LNCaP clone FGC (cell line): ENCODE measurements at regions not wholly inside any gene's neighbourhood (a gene's known extent, or its start where the extent isn't known, plus 50 kb on each side); places are given as distances from the start of the nearest gene placed in this dataset.

Source experiments
- DNase-seq: peaks from one replicate; pipeline ENCODE4 v3.0.0-alpha.2; 2011; ENCODE audit warnings: low read depth
- H3K4me3 ChIP-seq: 2 replicates; pipeline ENCODE4 v1.5.1; 2011; ENCODE audit warnings: mild to moderate bottlenecking, low read depth, low read length, control low read depth
- TF ChIP-seq, protein P1 (sequence below): IDR thresholded peaks from 2 replicates; pipeline ENCODE4 v1.5.1; 2012; ENCODE audit warnings: mild to moderate bottlenecking; ENCODE audit not compliant: control insufficient read depth, insufficient read depth; ENCODE audit errors: extremely low read depth

DNA sequence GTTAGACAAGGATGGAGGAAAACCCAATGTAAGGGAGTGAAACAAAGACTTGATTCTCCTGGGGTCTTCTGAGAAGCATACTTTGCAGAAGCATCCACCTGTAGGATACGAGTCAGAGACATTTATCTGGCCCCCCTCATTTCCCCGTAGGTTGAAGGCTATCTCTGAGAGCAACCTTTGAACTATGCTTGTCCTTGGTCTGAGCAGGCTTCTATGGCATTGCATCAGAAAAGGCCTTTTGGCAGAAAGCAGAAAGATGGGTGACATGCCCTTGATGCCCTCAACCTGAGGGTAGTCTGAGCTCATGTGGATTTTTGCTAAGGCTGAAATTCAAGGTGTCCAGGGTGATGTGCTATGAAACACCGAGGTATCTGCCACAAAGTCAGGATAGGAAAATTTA lies 131.6 kb upstream of the SGO1 start:
- no peak overlapping the region for H3K4me3 ChIP-seq
- no peak for DNase-seq
- TF ChIP-seq, protein P1, sequence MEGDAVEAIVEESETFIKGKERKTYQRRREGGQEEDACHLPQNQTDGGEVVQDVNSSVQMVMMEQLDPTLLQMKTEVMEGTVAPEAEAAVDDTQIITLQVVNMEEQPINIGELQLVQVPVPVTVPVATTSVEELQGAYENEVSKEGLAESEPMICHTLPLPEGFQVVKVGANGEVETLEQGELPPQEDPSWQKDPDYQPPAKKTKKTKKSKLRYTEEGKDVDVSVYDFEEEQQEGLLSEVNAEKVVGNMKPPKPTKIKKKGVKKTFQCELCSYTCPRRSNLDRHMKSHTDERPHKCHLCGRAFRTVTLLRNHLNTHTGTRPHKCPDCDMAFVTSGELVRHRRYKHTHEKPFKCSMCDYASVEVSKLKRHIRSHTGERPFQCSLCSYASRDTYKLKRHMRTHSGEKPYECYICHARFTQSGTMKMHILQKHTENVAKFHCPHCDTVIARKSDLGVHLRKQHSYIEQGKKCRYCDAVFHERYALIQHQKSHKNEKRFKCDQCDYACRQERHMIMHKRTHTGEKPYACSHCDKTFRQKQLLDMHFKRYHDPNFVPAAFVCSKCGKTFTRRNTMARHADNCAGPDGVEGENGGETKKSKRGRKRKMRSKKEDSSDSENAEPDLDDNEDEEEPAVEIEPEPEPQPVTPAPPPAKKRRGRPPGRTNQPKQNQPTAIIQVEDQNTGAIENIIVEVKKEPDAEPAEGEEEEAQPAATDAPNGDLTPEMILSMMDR = no peak

DNA sequence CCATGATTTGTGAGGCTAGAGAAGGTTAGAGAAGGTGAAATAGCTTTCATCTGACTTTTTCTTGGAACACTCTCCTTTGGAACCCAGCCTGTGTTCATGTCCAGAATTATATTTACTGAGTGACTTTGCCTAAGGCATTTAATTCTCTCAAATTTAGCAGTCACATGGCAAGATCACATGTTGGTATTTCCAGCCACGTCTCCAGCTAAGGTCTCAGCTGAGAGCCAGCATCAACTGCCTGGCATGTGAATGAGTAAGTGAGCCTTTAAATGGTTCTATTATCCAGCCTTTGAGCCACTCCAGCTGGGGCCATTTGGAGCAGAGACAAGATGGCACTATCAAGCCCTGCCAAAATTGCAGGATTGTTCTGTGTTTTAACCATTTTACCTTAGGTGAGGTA lies 130.2 kb upstream of the SGO1 start:
- DNase-seq = no peak
- TF ChIP-seq, protein P1 = no peak

DNA sequence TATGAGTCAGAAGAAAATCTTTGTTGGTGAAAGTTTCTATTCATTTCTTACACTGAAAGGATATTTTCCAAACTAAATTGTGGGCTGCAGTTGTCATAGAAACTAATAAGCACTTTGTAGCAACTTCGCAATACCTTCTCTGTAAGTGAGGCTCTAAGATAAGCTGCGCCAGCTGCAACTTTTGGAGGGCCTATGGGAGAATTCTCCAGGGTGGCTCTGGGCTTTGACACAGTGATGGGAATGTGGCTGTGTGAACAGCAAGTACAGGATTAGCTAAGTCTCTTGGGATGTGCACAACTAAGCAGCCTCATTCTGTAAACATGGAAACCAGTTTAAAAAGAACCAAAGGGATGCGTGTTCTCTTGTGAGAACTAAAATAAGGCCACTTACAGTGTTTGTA lies 124.6 kb upstream of the SGO1 start:
- TF ChIP-seq, protein P1 = no peak
- H3K4me3 ChIP-seq = no peak overlapping the region
- no peak for DNase-seq

More for the DNA sequence above, 130.2 kb upstream of the SGO1 start:
- H3K4me3 ChIP-seq = no peak overlapping the region

DNA sequence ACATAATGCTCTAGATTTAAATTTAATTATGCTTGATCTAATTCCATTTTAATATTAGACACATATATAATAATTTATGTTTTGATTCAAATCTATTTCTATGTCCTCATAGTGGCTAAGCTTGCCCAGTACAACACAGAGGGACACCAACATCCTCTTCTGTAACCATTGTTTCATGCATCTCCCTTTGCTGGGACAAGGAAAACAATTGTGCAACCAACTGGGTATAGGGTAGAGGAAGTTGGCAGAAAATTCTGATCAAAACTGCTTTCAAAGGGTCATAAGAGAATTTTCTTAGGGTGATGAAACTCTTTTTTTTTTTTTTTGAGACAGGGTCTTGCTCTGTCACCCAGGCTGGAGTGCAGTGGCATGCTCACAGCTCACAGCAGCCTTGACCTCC lies 121.4 kb upstream of the SGO1 start:
- no peak overlapping the region for H3K4me3 ChIP-seq
- TF ChIP-seq, protein P1 = no peak
- DNase-seq = no peak

DNA sequence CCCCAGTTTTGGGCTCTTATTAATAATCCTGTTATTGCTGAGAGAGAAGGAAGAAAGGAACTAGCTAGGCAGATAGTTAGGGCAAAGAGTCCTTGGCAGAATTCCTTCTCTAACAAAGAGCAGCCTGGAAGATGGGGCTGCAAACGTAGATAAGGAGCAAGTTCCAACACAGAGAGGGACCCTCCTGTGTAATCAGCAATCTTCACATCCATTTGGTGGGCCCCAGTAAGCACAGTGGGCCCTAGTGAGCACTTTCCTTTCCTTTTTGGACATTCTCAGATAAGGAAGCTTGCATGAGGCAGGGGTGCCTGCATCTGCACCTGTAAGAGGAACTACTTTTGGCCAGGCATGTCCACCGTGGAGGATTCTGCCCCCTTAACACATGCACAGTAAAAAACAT lies 119.6 kb upstream of the SGO1 start:
- TF ChIP-seq, protein P1 = no peak
- DNase-seq = no peak
- no peak overlapping the region for H3K4me3 ChIP-seq

DNA sequence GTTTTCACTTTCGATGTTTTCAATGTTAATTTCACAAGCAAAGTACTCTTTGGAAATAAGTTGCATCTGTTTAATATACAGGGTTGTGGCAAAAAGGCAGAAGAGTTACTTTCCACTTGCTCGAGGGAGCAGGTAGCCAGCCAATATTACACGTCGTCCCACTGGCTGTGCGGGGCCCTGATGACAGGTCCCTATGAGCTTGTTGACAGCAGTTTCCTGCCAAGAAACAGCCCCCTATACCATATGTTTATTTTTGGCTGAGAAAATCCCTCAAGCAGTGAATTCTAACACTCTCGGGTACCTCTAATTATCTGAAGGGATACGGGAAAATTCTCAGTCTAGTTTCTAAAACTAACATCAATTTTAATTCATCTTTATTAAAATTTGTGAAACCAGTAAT lies 116.8 kb upstream of the SGO1 start:
- no peak overlapping the region for H3K4me3 ChIP-seq
- no peak for DNase-seq
- TF ChIP-seq, protein P1 = no peak

DNA sequence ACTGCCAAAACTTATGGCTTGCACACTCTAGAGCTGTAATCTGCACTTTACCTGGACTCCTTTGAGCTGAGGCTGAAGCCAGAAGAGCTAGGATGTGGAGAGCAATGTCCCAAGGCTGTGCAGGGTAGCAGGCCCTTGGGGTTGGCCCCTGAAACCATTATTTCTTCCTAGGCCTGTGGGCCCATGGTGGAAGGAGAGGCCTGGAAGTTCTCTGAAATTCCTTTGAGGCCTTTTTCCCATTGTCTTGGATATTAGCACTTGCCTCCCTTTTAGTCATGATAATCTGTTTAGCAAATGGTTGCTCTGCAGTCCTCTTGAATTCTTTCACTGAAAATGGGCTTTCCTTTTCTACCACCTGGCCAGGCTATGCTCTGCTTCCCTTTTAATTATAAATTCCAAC lies 102.0 kb upstream of the SGO1 start:
- H3K4me3 ChIP-seq = no peak overlapping the region
- TF ChIP-seq, protein P1 = no peak
- DNase-seq = no peak
